MM.1S (cell line): ENCODE measurements at regions not wholly inside any gene's neighbourhood (a gene's known extent, or its start where the extent isn't known, plus 50 kb on each side); places are given as distances from the start of the nearest gene placed in this dataset.

Source experiments
- CTCF ChIP-seq: fragments of 300-600 bp; sonication (generic); IDR thresholded peaks from 2 replicates; pipeline ENCODE4 v1.5.1; 2016; ENCODE audit warnings: antibody characterized with exemption, low read length, mixed read lengths
- EZH2 ChIP-seq: fragments of 300-600 bp; sonication (generic); optimal IDR thresholded peaks from 2 replicates; pipeline ENCODE3; 2017; ENCODE audit warnings: low read depth, mild to moderate bottlenecking, antibody characterized with exemption, low read length, mixed read lengths
- EZH2phosphoT487 ChIP-seq: fragments of 300-600 bp; sonication (generic); IDR thresholded peaks from 2 replicates; pipeline ENCODE4 v1.6.1; 2018; ENCODE audit warnings: antibody characterized with exemption, low read length

GRCh38 chr9:108043585-108043984, 554.0 kb upstream of the KLF4 start:
- TF ChIP-seq CTCF (no peak), EZH2 (no peak), EZH2phosphoT487 (no peak)
